GM12878 (cell line): ENCODE measurements at regions not wholly inside any gene's neighbourhood (a gene's known extent, or its start where the extent isn't known, plus 50 kb on each side); places are given as distances from the start of the nearest gene placed in this dataset.

ENCODE experiments used
- ATAC-seq: fragments of 200-7000 bp; cut with Tn5 transposase; 3 replicates; pipeline ENCODE4 v1.9.1; 2020; ENCODE audit warnings: mild to moderate bottlenecking, moderate library complexity
- BruUV-seq: library from RNA; stranded (reverse); fragments of 400-500 nt; replicated peaks from 2 replicates; lab custom pipeline; 2021; lab: Mats Ljungman, UMichigan
- CTCF ChIA-PET: fragments of 300-600 bp; sonication (Branson Sonifier 250); formaldehyde crosslinking; extraction: SDS; loops from one replicate; lab custom pipeline; 2021; ENCODE audit warnings: inconsistent platforms; lab: Yijun Ruan, JAX
- POLR2A ChIA-PET: fragments of 350-600 bp; formaldehyde crosslinking; extraction: SDS; loops from one replicate; lab custom pipeline; 2021; ENCODE audit warnings: inconsistent platforms; lab: Charles Lee
- RAD21 ChIA-PET: fragments of 300-600 bp; sonication (Branson Sonifier 250); formaldehyde crosslinking; loops from one replicate; lab custom pipeline; 2023; ENCODE audit warnings: antibody characterized with exemption; ENCODE audit not compliant: unreplicated experiment; lab: Charles Lee
- SMC1A ChIA-PET: fragments of 300-600 bp; sonication (Branson Sonifier 250); formaldehyde crosslinking; loops from one replicate; lab custom pipeline; 2023; ENCODE audit not compliant: unreplicated experiment, uncharacterized antibody; lab: Charles Lee
- DNase-seq: peaks from one replicate; pipeline ENCODE4 v3.0.0-alpha.2; 2011; ENCODE audit warnings: low read depth, low spot score
- FAIRE-seq: peaks from 3 replicates; lab custom pipeline; 2011; peaks lifted over from hg19 to GRCh38; lab: Jason Lieb, UNC
- H2AFZ ChIP-seq: 2 replicates; pipeline ENCODE4 v1.6.0; 2011; ENCODE audit warnings: low read depth, low read length, control low read depth; ENCODE audit not compliant: control insufficient read depth
- H3K27ac ChIP-seq: 2 replicates; pipeline ENCODE4 v1.5.1; 2011; ENCODE audit warnings: control low read depth; ENCODE audit not compliant: control insufficient read depth, insufficient read depth
- H3K27me3 ChIP-seq, 2 experiments: replicated peaks in 1 of 2; 2 replicates each; pipeline versions ENCODE4 v1.6.0 to v1.6.1; 2011; ENCODE audit warnings: low read length in 1 of 2; ENCODE audit not compliant: control insufficient read depth in 2 of 2, insufficient read depth in 2 of 2
- H3K36me3 ChIP-seq, 2 experiments: 2 replicates each; pipeline ENCODE4 v1.5.1; 2011; ENCODE audit warnings: low read length in 1 of 2; ENCODE audit not compliant: control insufficient read depth in 2 of 2, insufficient read depth in 2 of 2
- H3K4me1 ChIP-seq: 2 replicates; pipeline ENCODE4 v1.6.1; 2011; ENCODE audit warnings: mild to moderate bottlenecking, low read length, moderate library complexity, mixed read lengths; ENCODE audit not compliant: control insufficient read depth, insufficient read depth
- H3K4me2 ChIP-seq: 2 replicates; pipeline ENCODE4 v1.6.0; 2011; ENCODE audit warnings: control low read depth; ENCODE audit not compliant: control insufficient read depth, insufficient read depth
- H3K4me3 ChIP-seq: fragments of 200-600 bp; sonication (generic); 2 replicates; pipeline ENCODE4 v1.5.1; 2016
- H3K79me2 ChIP-seq: 2 replicates; pipeline ENCODE4 v1.6.0; 2011; ENCODE audit warnings: low read length; ENCODE audit not compliant: control insufficient read depth, insufficient read depth
- H3K9ac ChIP-seq: 2 replicates; pipeline ENCODE4 v1.8.0; 2011; ENCODE audit warnings: low read length, control low read depth, mixed read lengths; ENCODE audit not compliant: control insufficient read depth, insufficient read depth
- H3K9me3 ChIP-seq: replicated peaks from 3 replicates; pipeline ENCODE4 v1.5.1; 2011; ENCODE audit warnings: mild to moderate bottlenecking, low read length; ENCODE audit not compliant: control insufficient read depth, insufficient read depth
- H4K20me1 ChIP-seq: 2 replicates; pipeline ENCODE4 v1.6.0; 2011; ENCODE audit not compliant: control insufficient read depth, insufficient read depth
- CHD4 ChIP-seq: fragments of 200-600 bp; sonication (generic); IDR thresholded peaks from 2 replicates; pipeline ENCODE4 v1.6.1; 2016; ENCODE audit warnings: mild to moderate bottlenecking
- E2F4 ChIP-seq: IDR thresholded peaks from 2 replicates; pipeline ENCODE4 v1.6.1; 2012; ENCODE audit warnings: low read depth, low read length, improper control_type of control experiment
- FOXK2 ChIP-seq: fragments of 450-650 bp; IDR thresholded peaks from 2 replicates; pipeline ENCODE4 v1.6.1; 2017; ENCODE audit warnings: mild to moderate bottlenecking, moderate library complexity
- KLF5 ChIP-seq: fragments of 450-650 bp; IDR thresholded peaks from 2 replicates; pipeline ENCODE4 v1.6.1; 2014; ENCODE audit warnings: mild to moderate bottlenecking; ENCODE audit not compliant: partially characterized antibody
- LARP7 ChIP-seq: fragments of 450-650 bp; IDR thresholded peaks from 2 replicates; pipeline ENCODE4 v1.6.1; 2017; ENCODE audit warnings: mild to moderate bottlenecking
- NR2F1 ChIP-seq: fragments of 450-650 bp; conservative IDR thresholded peaks from 2 replicates; pipeline ENCODE4 v1.6.1; 2017; ENCODE audit warnings: mild to moderate bottlenecking
- REST ChIP-seq: IDR thresholded peaks from 2 replicates; pipeline ENCODE4 v1.6.1; 2012; ENCODE audit warnings: mild to moderate bottlenecking, low read depth, low read length
- in situ Hi-C: fragments of 300-500 bp; cut with MboI; formaldehyde crosslinking; loops from 9 replicates; pipeline ENCODE4 v1.14.3; 2018; ENCODE audit warnings: mixed read lengths
- intact Hi-C: fragments of 100-400 bp; cut with micrococcal nuclease; formaldehyde crosslinking; loops from one replicate; pipeline ENCODE4 v1.14.2; 2022; ENCODE audit not compliant: unreplicated experiment

GRCh38 chr2:185074156-185074555 lies 475.8 kb downstream of the ZNF804A start:
- Histone ChIP-seq H3K79me2 (no peaks in the 10 kb centered on the region), H3K27ac (no peak overlapping the region), H3K4me1 (no peaks in the 10 kb centered on the region), H3K27me3 (no peaks in the 10 kb centered on the region), H2AFZ (no peak overlapping the region), H4K20me1 (no peaks in the 10 kb centered on the region), H3K9me3 (no peaks in the 10 kb centered on the region)
- DNase-seq: no peak
- in situ Hi-C loops: no loop called here
- SMC1A ChIA-PET: no interaction called here
- TF ChIP-seq KLF5: no peak
- TF ChIP-seq CHD4: no peak
- TF ChIP-seq E2F4: no peak
- no peak for TF ChIP-seq FOXK2
- no peak for TF ChIP-seq NR2F1
- TF ChIP-seq LARP7: no peak
- TF ChIP-seq REST: no peak
- TF ChIP-seq, all 136 proteins: peak for 0
- BruUV-seq: no TSS peak
- POLR2A ChIA-PET: no interaction called here
- Histone ChIP-seq H3K4me2 (no peak overlapping the region), H3K36me3 (no peaks in the 10 kb centered on the region), H3K4me3 (no peak overlapping the region), H3K9ac (no peak overlapping the region)
- intact Hi-C loops: no loop called here
- CTCF ChIA-PET: no interaction called here
- RAD21 ChIA-PET: no interaction called here
- ATAC-seq (no peak), FAIRE-seq (no peak)
